IPS-15b (cell line): ENCODE measurements at regions not wholly inside any gene's neighbourhood (a gene's known extent, or its start where the extent isn't known, plus 50 kb on each side); places are given as distances from the start of the nearest gene placed in this dataset.
A peak's percentile ranks its signal among the peaks of the same experiment; 100 is the strongest.
"Not testable (repeated sequence)": the region's sequence is repeated elsewhere in the genome, so short reads cannot be mapped to it uniquely, and the experiment has no call there.

Experiments used
- H3K27me3 ChIP-seq: one replicate; pipeline ENCODE4 v1.6.1; 2013; ENCODE audit warnings: low read length; ENCODE audit not compliant: control insufficient read depth, insufficient read depth
- H3K36me3 ChIP-seq: one replicate; pipeline ENCODE4 v1.6.1; 2013; ENCODE audit warnings: low read length; ENCODE audit not compliant: control insufficient read depth, insufficient read depth
- H3K4me1 ChIP-seq: one replicate; pipeline ENCODE4 v1.6.1; 2013; ENCODE audit warnings: mild to moderate bottlenecking, low read length; ENCODE audit not compliant: control insufficient read depth, insufficient read depth
- H3K4me3 ChIP-seq: one replicate; pipeline ENCODE4 v1.5.1; 2013; ENCODE audit warnings: low read depth, low read length
- H3K9ac ChIP-seq: one replicate; pipeline ENCODE4 v1.6.1; 2013; ENCODE audit warnings: low read depth, mild to moderate bottlenecking, low read length
- H3K9me3 ChIP-seq: one replicate; pipeline ENCODE4 v1.6.1; 2013; ENCODE audit warnings: mild to moderate bottlenecking, low read length; ENCODE audit not compliant: control insufficient read depth, insufficient read depth

GRCh38 chr4:64766565-64766964 lies 357.3 kb upstream of the TECRL start:
- Histone ChIP-seq H3K4me3 (no peak overlapping the region), H3K4me1 (no peaks in the 10 kb centered on the region), H3K36me3 (no peaks in the 10 kb centered on the region), H3K9ac (no peak overlapping the region), H3K27me3 (no peaks in the 10 kb centered on the region), H3K9me3 (peaks cover 2% of the 10 kb centered on the region)

DNA sequence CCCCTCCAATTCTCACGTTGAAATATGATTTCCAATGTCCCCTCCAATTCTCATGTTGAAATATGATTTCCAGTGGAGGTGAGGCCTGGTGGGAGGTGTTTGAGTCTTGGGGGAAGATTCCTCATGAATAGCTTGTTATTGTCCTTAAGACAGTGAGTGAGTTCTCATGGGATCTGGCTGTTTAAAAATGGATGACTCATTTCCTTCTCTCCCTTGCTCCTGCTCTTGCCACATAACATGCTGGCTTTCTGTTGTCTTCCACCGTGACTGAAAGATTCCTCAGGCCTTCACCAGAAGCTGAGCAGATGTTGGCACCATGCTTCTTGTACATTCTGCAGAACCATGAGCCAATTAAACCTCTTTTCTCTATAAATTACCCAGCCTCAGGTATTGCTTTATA lies 346.8 kb upstream of the TECRL start:
- H3K9me3 ChIP-seq = peaks cover 13% of the 10 kb centered on the region
- H3K4me3 ChIP-seq = no peak overlapping the region
- no peak overlapping the region for H3K9ac ChIP-seq
- H3K4me1 ChIP-seq = no peaks in the 10 kb centered on the region
- no peaks in the 10 kb centered on the region for H3K27me3 ChIP-seq
- peaks cover 3% of the 10 kb centered on the region for H3K36me3 ChIP-seq

DNA sequence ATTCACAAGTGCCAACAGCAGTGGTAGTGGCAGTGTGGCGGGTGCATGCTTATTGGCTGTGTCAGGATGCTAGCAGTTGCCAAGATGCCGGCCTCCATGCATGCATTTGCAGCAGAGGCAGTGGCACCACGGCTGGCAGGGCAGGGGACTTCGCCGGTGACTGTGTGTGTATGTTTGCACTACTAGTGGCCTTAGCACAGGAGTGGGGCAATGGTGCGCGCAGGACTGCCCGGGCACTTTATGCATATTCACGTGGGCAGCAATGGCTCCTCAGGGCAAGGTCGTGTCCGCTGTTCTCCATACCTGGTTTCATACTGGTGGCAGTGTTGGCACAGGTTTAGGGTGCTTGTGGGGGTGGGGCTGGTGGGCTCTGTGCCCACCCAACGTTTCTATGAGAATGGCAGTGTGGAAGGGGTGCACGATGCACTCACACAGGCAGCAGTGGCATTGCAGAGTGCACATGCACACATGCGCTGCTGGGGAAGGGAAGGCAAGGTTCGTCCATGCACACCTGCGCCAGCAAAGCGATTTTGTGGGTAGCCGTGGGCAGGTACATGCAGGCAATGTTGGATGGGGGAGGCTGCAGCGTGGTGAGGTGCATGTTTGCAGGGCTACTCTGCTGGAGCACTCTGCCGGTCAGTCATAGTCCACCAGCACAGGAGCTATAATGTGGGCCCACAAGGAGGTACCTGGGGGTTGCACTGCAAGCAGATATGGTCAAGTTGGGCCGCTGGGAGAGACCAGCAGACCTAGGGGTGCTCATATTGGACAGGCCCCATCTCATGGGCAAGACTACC lies 338.9 kb upstream of the TECRL start:
- no peaks in the 10 kb centered on the region for H3K4me1 ChIP-seq
- H3K9me3 ChIP-seq = no peaks in the 10 kb centered on the region
- H3K36me3 ChIP-seq = no peaks in the 10 kb centered on the region
- H3K27me3 ChIP-seq = no peaks in the 10 kb centered on the region
- H3K4me3 ChIP-seq = no peak overlapping the region
- H3K9ac ChIP-seq = no peak overlapping the region

DNA sequence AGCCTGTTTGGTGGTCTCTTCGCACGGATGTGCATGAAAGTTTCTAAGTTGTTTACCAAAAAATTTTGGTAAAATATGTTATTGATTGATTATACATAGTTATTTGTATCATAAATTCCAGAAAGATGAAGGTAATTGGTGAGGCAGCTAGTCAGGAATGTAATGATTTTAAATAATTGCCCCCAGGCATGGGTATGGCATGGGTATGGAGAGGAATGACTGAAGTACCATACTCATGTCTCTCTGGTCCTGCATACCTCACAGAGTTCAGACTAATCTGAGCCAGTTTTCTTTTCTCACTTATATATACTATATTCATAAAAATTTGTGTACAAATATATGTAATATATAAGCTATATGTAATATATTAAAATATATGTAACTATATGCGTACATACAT lies 329.0 kb upstream of the TECRL start:
- Histone ChIP-seq H3K27me3 (no peaks in the 10 kb centered on the region), H3K4me3 (no peak overlapping the region), H3K4me1 (peaks cover 6% of the 10 kb centered on the region), H3K9ac (no peak overlapping the region), H3K36me3 (no peaks in the 10 kb centered on the region), H3K9me3 (no peaks in the 10 kb centered on the region)

DNA sequence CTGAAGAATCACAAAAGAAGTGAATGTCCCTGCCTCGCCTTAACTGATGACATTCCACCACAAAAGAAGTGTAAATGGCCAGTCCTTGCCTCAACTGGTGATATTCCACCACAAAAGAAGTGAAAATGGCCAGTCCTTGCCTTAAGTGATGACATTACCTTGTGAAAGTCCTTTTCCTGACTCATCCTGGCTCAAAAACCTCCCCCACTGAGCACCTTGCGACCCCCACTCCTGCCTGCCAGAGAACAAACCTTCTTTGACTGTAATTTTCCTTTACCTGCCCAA lies 328.5 kb upstream of the TECRL start:
- not testable (repeated sequence) for H3K36me3 ChIP-seq, H3K4me1 ChIP-seq, H3K9me3 ChIP-seq, H3K4me3 ChIP-seq, H3K27me3 ChIP-seq
- H3K9ac ChIP-seq = peak overlapping the region; percentile 56

DNA sequence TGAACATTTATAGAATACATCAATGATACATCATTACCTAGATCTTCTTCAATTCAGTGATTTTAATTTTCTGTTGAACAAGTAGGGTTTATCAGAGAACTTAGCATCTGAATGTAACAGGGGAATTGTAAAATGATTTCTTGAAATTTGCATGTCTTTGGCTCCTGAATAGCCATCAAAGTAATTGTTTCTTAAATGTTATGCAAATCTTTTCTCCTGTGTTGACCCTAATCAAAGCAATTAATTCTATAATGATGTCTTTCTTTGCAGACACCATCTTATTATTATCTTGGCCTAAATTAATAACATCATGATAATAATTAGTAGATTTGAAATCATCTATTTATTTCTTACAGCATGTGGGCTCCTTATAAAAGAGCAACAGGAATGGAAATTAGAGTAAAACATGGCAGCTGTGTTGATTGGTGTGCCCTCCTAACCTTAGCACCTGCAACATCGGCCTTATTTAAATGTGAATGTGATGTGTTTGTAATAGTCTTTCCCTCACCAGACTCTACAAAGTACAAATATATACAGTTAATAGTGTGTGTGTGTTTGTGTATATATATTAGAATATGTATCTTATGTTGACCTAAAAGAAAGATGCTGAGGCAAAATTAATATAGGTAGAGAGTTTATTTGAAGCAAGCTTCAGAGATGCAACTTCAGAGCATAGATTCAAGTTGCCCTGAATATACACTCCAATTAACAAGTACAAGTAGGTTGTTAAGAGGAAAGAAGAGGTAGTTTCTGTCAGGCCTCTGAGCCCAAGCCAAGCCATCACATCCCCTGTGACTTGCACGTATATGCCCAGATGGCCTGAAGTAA lies 328.0 kb upstream of the TECRL start:
- Histone ChIP-seq H3K36me3 (no peaks in the 10 kb centered on the region), H3K4me3 (no peak overlapping the region), H3K4me1 (peaks cover 6% of the 10 kb centered on the region), H3K9ac (peak overlapping the region; percentile 56), H3K9me3 (no peaks in the 10 kb centered on the region), H3K27me3 (no peaks in the 10 kb centered on the region)

DNA sequence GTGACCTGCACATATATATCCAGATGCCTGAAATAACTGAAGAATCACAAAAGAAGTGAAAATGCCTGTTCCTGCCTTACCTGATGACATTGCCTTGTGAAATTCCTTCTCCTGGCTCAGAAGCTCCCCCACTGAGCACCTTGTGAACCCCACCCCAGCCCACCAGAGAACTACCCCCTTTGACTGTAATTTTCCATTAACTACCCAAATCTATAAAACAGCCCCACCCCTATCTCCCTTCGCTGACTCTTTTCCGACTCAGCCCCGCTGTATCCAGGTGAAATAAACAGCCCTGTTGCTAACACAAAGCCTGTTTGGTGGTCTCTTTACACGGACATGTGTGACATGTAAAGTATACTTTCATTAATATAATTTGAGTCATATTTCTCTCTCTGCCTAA lies 320.3 kb upstream of the TECRL start:
- Histone ChIP-seq H3K9me3 (no peaks in the 10 kb centered on the region), H3K9ac (no peak overlapping the region), H3K4me1 (peaks cover 2% of the 10 kb centered on the region), H3K36me3 (no peaks in the 10 kb centered on the region), H3K4me3 (no peak overlapping the region), H3K27me3 (no peaks in the 10 kb centered on the region)

DNA sequence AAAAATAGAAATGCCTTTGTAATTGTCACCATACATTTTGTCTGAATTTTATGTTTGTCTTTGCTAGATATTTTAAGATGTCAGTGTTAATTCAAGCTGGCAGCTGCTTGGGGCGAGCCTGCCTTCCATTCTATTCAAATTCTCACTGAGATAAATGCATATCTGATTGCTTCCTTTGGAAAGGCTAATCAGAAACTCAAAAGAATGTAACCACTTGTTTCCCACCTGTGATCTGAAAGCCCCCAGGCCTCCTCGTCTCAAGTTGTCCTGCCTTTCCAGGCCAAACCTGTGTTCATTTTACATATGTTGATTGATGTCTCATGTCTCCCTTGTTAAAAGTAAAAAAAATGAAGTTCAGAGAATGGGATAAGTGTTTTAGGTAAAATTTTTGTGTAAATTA lies 318.7 kb upstream of the TECRL start:
- H3K4me1 ChIP-seq = peaks cover 2% of the 10 kb centered on the region
- H3K9ac ChIP-seq = no peak overlapping the region
- no peaks in the 10 kb centered on the region for H3K9me3 ChIP-seq
- H3K36me3 ChIP-seq = no peaks in the 10 kb centered on the region
- H3K4me3 ChIP-seq = no peak overlapping the region
- H3K27me3 ChIP-seq = no peaks in the 10 kb centered on the region

DNA sequence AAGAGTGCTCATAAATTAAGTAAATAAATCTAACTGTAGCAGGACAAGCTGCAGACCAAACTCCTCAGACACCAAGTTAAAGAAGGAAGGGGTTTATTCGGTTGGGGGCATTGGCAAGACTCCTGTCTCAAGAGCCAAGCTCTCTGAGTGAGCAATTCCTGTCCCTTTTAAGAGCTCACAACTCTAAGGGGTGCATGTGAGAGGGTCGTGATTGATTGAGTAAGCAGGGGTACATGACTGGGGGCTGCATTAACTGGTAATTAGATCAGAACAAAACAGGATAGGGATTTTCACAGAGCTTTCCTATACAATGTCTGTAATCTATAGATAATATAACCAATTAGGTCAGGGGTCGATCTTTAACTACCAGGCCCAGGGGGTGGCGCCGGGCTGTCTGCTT lies 318.1 kb upstream of the TECRL start:
- H3K4me1 ChIP-seq, H3K9me3 ChIP-seq, H3K27me3 ChIP-seq, H3K9ac ChIP-seq, H3K36me3 ChIP-seq, H3K4me3 ChIP-seq: not testable (repeated sequence)

DNA sequence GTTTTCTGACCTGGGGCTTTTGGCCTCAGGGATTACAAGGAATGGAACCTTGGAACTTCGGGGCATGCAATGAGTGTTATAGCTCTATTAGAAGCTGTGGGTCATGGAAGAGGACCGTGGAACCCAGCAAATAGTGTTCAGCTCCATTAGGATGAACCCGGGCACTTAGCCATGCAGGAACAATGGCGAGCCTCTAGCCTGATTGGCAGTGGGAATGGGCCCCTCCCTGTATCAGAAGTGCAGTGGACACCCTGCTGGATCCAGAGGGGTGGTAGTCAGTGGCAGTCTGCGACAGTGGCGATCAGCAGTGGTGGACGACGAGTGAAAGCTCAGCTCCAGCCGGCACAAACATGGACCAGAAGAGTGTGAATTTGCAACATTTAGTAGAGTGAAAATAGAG lies 315.4 kb upstream of the TECRL start:
- Histone ChIP-seq H3K36me3 (no peaks in the 10 kb centered on the region), H3K4me1 (peaks cover 2% of the 10 kb centered on the region), H3K4me3 (no peak overlapping the region), H3K9me3 (no peaks in the 10 kb centered on the region), H3K9ac (no peak overlapping the region), H3K27me3 (no peaks in the 10 kb centered on the region)

GRCh38 chr4:64721106-64721505 lies 311.9 kb upstream of the TECRL start:
- Histone ChIP-seq H3K9ac (no peak overlapping the region), H3K36me3 (no peaks in the 10 kb centered on the region), H3K27me3 (no peaks in the 10 kb centered on the region), H3K4me3 (no peak overlapping the region), H3K4me1 (no peaks in the 10 kb centered on the region), H3K9me3 (no peaks in the 10 kb centered on the region)

DNA sequence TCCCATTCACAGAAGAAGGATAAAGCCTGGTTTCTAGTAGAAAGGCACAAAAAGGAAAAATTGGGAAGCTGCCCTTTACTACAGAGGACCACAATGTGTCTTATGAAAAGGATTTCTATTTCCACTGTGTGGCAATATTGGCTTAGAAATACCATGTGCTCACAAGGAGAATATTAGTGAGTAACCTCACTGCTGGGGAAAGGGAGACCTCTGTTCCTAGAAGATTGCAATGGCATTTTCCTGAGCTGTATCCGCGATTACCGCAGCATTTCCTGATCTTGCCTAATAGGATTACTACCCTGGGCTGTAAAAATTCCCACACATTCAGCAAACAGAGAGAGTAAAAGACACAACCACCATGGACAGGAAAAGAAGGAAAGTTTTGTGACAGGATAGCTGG lies 308.8 kb upstream of the TECRL start:
- H3K9ac ChIP-seq = no peak overlapping the region

More for the DNA sequence above, 308.8 kb upstream of the TECRL start:
- H3K36me3 ChIP-seq = no peaks in the 10 kb centered on the region
- H3K4me1 ChIP-seq = peaks cover 1% of the 10 kb centered on the region
- no peaks in the 10 kb centered on the region for H3K27me3 ChIP-seq
- no peaks in the 10 kb centered on the region for H3K9me3 ChIP-seq
- no peak overlapping the region for H3K4me3 ChIP-seq
